ENCODE measurements at regions not wholly inside any gene's neighbourhood (a gene's known extent, or its start where the extent isn't known, plus 50 kb on each side); places are given as distances from the start of the nearest gene placed in this dataset.

DNA sequence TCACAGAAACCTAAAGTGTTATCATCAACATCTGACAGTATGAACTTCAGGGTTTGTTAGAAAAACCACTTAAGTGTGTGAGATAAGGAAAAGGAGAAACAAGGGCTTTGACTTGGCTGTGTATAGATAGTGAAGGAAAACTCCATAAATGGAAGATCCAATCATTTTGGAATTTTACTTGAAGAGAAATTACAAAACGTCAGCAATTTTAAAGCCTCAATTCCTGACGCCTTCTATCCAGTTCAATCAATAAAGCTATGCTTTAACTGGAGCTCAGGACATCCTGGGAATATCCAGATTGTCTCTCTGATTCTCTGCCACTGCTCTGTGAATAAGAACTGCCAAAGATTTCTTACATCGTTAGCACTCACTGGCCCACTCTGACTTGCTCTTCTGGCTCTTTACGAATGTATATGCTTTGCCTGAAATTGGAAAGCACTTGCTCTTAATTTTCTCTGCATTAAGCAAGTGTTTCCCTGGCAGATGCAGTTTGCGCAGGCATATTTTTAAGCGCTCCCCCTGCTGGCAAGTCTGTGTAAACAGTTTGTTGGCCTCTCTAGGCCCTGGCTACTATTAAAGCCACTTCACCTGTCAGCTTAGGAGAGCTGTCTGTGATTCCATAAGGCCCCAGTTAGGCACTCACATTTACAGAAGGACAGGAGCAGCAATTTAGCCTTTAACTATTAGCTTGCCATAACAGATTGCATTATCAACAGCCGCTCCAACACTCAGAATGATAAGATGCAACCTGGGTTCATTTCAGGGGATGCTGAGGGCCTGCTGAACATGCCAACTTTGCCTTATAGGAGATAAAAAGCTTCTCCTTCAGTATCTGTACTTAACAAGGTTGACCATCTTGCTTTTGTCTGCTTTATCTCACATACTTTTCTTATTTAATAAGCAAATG, 251.4 kb upstream of the DDX53 start:
- H4K8ac ChIP-seq (replicated peaks; ENCODE audit: insufficient read length, low read depth, low read length), result no peak overlapping the region
- no peaks in the 10 kb centered on the region for H3K79me1 ChIP-seq (ENCODE audit: insufficient read depth, low read depth, low read length, poor library complexity, severe bottlenecking)
- H2BK15ac ChIP-seq (ENCODE audit: low read depth, low read length), result no peak overlapping the region
- H3K4me3 Mint-ChIP-seq, result no peak overlapping the region
- H3K36me3 Mint-ChIP-seq (ENCODE audit: insufficient read depth in 1 of 3, low read depth in 3 of 3), result no peaks in the 10 kb centered on the region; a peak in 1 of 7 replicates
- no peaks in the 10 kb centered on the region for H3K4me1 ChIP-seq (ENCODE audit: insufficient read depth, low read length)
- no peak overlapping the region for H3K18ac ChIP-seq (ENCODE audit: insufficient read length, low read depth, low read length)
- no peak overlapping the region for H2BK120ac ChIP-seq (ENCODE audit: low read depth, low read length, poor library complexity, severe bottlenecking)
- H3K27me3 ChIP-seq (ENCODE audit: insufficient read depth, low read length), result no peaks in the 10 kb centered on the region
- H3K27me3 Mint-ChIP-seq (ENCODE audit: low read depth), result no peaks in the 10 kb centered on the region
- no peaks in the 10 kb centered on the region for H4K20me1 ChIP-seq (ENCODE audit: control insufficient read depth, insufficient read depth, insufficient read length)
- peaks cover 3 to 5% of the 10 kb centered on the region in 2 experiments; a peak in 3 of 4 replicates for H3K4me1 Mint-ChIP-seq
- H3K9me3 Mint-ChIP-seq, result peaks cover 3 to 20% of the 10 kb centered on the region in 2 experiments; a peak in 4 of 5 replicates
- TF ChIP-seq, protein P1, sequence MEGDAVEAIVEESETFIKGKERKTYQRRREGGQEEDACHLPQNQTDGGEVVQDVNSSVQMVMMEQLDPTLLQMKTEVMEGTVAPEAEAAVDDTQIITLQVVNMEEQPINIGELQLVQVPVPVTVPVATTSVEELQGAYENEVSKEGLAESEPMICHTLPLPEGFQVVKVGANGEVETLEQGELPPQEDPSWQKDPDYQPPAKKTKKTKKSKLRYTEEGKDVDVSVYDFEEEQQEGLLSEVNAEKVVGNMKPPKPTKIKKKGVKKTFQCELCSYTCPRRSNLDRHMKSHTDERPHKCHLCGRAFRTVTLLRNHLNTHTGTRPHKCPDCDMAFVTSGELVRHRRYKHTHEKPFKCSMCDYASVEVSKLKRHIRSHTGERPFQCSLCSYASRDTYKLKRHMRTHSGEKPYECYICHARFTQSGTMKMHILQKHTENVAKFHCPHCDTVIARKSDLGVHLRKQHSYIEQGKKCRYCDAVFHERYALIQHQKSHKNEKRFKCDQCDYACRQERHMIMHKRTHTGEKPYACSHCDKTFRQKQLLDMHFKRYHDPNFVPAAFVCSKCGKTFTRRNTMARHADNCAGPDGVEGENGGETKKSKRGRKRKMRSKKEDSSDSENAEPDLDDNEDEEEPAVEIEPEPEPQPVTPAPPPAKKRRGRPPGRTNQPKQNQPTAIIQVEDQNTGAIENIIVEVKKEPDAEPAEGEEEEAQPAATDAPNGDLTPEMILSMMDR (conservative IDR thresholded peaks at IDR 0.05), result peak; percentile 89
- no peak overlapping the region for H3K4ac ChIP-seq (ENCODE audit: low read depth, low read length)
- H2AK5ac ChIP-seq (ENCODE audit: insufficient read length, low read length), result no peak overlapping the region
- no peaks in the 10 kb centered on the region for H3K9me3 ChIP-seq (ENCODE audit: control insufficient read depth, low read depth, low read length)
- H4K5ac ChIP-seq (ENCODE audit: insufficient read length, low read depth, low read length), result no peak overlapping the region
- H3K9ac ChIP-seq (ENCODE audit: extremely low read depth, insufficient read length, low read length), result no peak overlapping the region
- H3K23me2 ChIP-seq (ENCODE audit: insufficient read length, low read depth, low read length, poor library complexity, severe bottlenecking), result no peaks in the 10 kb centered on the region
- no peak overlapping the region for H3K14ac ChIP-seq (ENCODE audit: insufficient read depth, low read length)
- no peak overlapping the region for H3K27ac ChIP-seq (ENCODE audit: insufficient read length, low read depth, low read length)
- no peak overlapping the region for H4K91ac ChIP-seq (ENCODE audit: insufficient read length, low read depth, low read length)
- H2AFZ ChIP-seq (ENCODE audit: low read length), result no peak overlapping the region
- DNase-seq, result peak; percentile 53
- H2BK12ac ChIP-seq (ENCODE audit: insufficient read length, low read depth, low read length), result no peak overlapping the region
- H3K56ac ChIP-seq (ENCODE audit: insufficient read length, low read depth, low read length), result no peak overlapping the region
- H3K79me2 ChIP-seq (ENCODE audit: insufficient read depth, low read length), result no peaks in the 10 kb centered on the region
- H2BK20ac ChIP-seq (ENCODE audit: low read depth, low read length, poor library complexity, severe bottlenecking), result no peak overlapping the region
- H3K27ac Mint-ChIP-seq, result no peak overlapping the region
- H2BK5ac ChIP-seq (ENCODE audit: insufficient read length, low read length), result no peak overlapping the region
- H3K4me2 ChIP-seq (ENCODE audit: insufficient read depth, insufficient read length, low read length), result no peak overlapping the region
- no peak overlapping the region for H3K23ac ChIP-seq (ENCODE audit: insufficient read length, low read depth, low read length)
- WGBS (ENCODE audit: extremely low coverage, insufficient read length, low lambda C conversion rate), result no CpG with 5 or more reads among the region's 7 CpGs
- no peak overlapping the region for H3T11ph ChIP-seq (ENCODE audit: low read length)
